Keratinocyte (primary cell): ENCODE measurements at regions not wholly inside any gene's neighbourhood (a gene's known extent, or its start where the extent isn't known, plus 50 kb on each side); places are given as distances from the start of the nearest gene placed in this dataset.
"Not testable (repeated sequence)": the region's sequence is repeated elsewhere in the genome, so short reads cannot be mapped to it uniquely, and the experiment has no call there.

Source experiments
- DNase-seq: peaks from one replicate; pipeline ENCODE4 v3.0.0-alpha.2; 2011; ENCODE audit warnings: low read depth, missing footprints, low spot score
- FAIRE-seq: peaks from 2 replicates; lab custom pipeline; 2011; peaks lifted over from hg19 to GRCh38; lab: Jason Lieb, UNC
- H2AFZ ChIP-seq: 2 replicates; pipeline ENCODE4 v1.6.0; 2012; ENCODE audit warnings: low read length, control low read depth, inconsistent platforms; ENCODE audit not compliant: control insufficient read depth
- H3K27ac ChIP-seq: 2 replicates; pipeline ENCODE4 v1.5.1; 2011; ENCODE audit warnings: low read length; ENCODE audit not compliant: control insufficient read depth, insufficient read depth
- H3K27me3 ChIP-seq: 3 replicates; pipeline ENCODE4 v1.6.0; 2011; ENCODE audit warnings: low read length; ENCODE audit not compliant: control insufficient read depth, insufficient read depth; ENCODE audit errors: extremely low read depth
- H3K36me3 ChIP-seq, 2 experiments: 2 replicates in 1 of 2; 3 replicates in 1 of 2; pipeline ENCODE4 v1.5.1; 2011; ENCODE audit warnings: low read length in 2 of 2, mild to moderate bottlenecking in 1 of 2; ENCODE audit not compliant: control insufficient read depth in 2 of 2, insufficient read depth in 2 of 2; ENCODE audit errors: extremely low read depth in 1 of 2
- H3K4me1 ChIP-seq: 3 replicates; pipeline ENCODE4 v1.5.1; 2011; ENCODE audit warnings: low read length; ENCODE audit not compliant: control insufficient read depth, insufficient read depth; ENCODE audit errors: extremely low read depth
- H3K4me2 ChIP-seq: 3 replicates; pipeline ENCODE4 v1.6.0; 2011; ENCODE audit warnings: low read depth, low read length; ENCODE audit not compliant: control insufficient read depth, insufficient read depth; ENCODE audit errors: extremely low read depth
- H3K4me3 ChIP-seq, 3 experiments: fragments of 200-600 bp in 1 of 3; sonication (generic) in 1 of 3; 2 replicates in 2 of 3; 3 replicates in 1 of 3; pipeline ENCODE4 v1.5.1; 2011 to 2016; ENCODE audit warnings: low read length in 3 of 3, mild to moderate bottlenecking in 3 of 3, control low read depth in 2 of 3, inconsistent platforms in 1 of 3, low read depth in 1 of 3, mixed read lengths in 1 of 3, mixed run types in 1 of 3, moderate library complexity in 1 of 3; ENCODE audit not compliant: control insufficient read depth in 2 of 3, insufficient read depth in 2 of 3; ENCODE audit errors: extremely low read depth in 1 of 3
- H3K79me2 ChIP-seq: 2 replicates; pipeline ENCODE4 v1.6.0; 2012; ENCODE audit warnings: low read length; ENCODE audit not compliant: control insufficient read depth, insufficient read depth
- H3K9ac ChIP-seq: 3 replicates; pipeline ENCODE4 v1.6.0; 2011; ENCODE audit warnings: low read length; ENCODE audit not compliant: control insufficient read depth, insufficient read depth; ENCODE audit errors: extremely low read depth
- H3K9me1 ChIP-seq: 3 replicates; pipeline ENCODE4 v1.6.0; 2011; ENCODE audit warnings: low read length; ENCODE audit not compliant: control insufficient read depth, insufficient read depth; ENCODE audit errors: extremely low read depth
- H3K9me3 ChIP-seq: 2 replicates; pipeline ENCODE4 v1.5.1; 2012; ENCODE audit warnings: low read depth, low read length; ENCODE audit not compliant: control insufficient read depth
- H4K20me1 ChIP-seq: 3 replicates; pipeline ENCODE4 v1.6.0; 2011; ENCODE audit warnings: low read length; ENCODE audit not compliant: control insufficient read depth, insufficient read depth; ENCODE audit errors: extremely low read depth
- CTCF ChIP-seq, 3 experiments: IDR thresholded peaks in 1 of 3; conservative IDR thresholded peaks in 1 of 3; optimal IDR thresholded peaks in 1 of 3; 2 replicates in 2 of 3; 3 replicates in 1 of 3; pipeline versions ENCODE3 to v1.5.1; 2011; ENCODE audit warnings: low read length in 3 of 3, mild to moderate bottlenecking in 3 of 3, moderate library complexity in 2 of 3, control low read depth in 1 of 3, inconsistent platforms in 1 of 3; ENCODE audit not compliant: insufficient read depth in 2 of 3; ENCODE audit errors: extremely low read depth in 1 of 3
- EZH2 ChIP-seq: IDR thresholded peaks from one replicate; pipeline ENCODE4 v1.6.1; 2012; ENCODE audit warnings: inconsistent platforms, mild to moderate bottlenecking, low read length, moderate library complexity
- dilution Hi-C: fragments of 300-500 bp; cut with MboI; formaldehyde crosslinking; loops from one replicate; pipeline ENCODE4 v1.7.0; 2020; ENCODE audit warnings: low sequenced_read_pairs; ENCODE audit not compliant: extremely low pct_ligation_motif_present

DNA sequence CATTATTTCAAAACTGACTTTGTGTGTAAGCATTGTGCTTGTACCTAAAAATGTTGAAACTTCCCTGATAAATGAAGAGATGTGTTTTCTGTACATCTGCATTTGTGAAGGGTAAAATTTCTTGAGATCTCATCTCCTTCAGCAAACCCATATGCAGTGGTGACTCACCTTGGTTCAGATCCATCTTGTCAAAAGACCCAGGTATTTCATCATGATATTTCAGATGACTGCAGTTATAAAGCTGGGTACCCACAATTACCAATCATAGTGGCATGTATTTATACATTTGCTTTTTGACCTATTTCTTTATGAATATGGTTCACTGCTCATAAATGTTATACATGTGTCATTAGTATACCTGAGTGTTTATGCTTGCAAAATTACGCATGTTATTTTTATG, 1213.6 kb downstream of the GALC start:
- dilution Hi-C loops: no loop called here

GRCh38 chr14:86777963-86778602, 1214.9 kb downstream of the GALC start:
- dilution Hi-C loops: no loop called here
- H3K79me2 ChIP-seq: no peaks in the 10 kb centered on the region
- H3K27me3 ChIP-seq: no peaks in the 10 kb centered on the region
- H4K20me1 ChIP-seq: no peaks in the 10 kb centered on the region
- no peaks in the 10 kb centered on the region for H3K36me3 ChIP-seq
- no peak overlapping the region for H2AFZ ChIP-seq
- peaks cover 9% of the 10 kb centered on the region for H3K4me1 ChIP-seq
- no peak overlapping the region for H3K4me3 ChIP-seq
- no peak overlapping the region for H3K4me2 ChIP-seq
- H3K27ac ChIP-seq: no peak overlapping the region
- DNase-seq (no peak), FAIRE-seq (no peak)
- H3K9ac ChIP-seq: no peak overlapping the region
- TF ChIP-seq EZH2 (no peak), CTCF (optimal IDR thresholded peaks at IDR 0.05 in 1 of 3, IDR thresholded peaks at IDR 0.05 in 1 of 3, conservative IDR thresholded peaks at IDR 0.05 in 1 of 3; ENCODE audit: extremely low read depth in 1 of 3, insufficient read depth in 2 of 3, low read length in 3 of 3) (no peak)
- H3K9me3 ChIP-seq: no peaks in the 10 kb centered on the region
- no peaks in the 10 kb centered on the region for H3K9me1 ChIP-seq

More for the DNA sequence above, 1213.6 kb downstream of the GALC start:
- H3K27me3 ChIP-seq: no peaks in the 10 kb centered on the region
- H2AFZ ChIP-seq: no peak overlapping the region
- no peaks in the 10 kb centered on the region for H3K36me3 ChIP-seq
- no peaks in the 10 kb centered on the region for H4K20me1 ChIP-seq
- H3K27ac ChIP-seq: no peak overlapping the region
- H3K9me1 ChIP-seq: no peaks in the 10 kb centered on the region
- no peak overlapping the region for H3K9ac ChIP-seq
- DNase-seq: no peak
- no peak overlapping the region for H3K4me2 ChIP-seq
- H3K4me1 ChIP-seq: peaks cover 9% of the 10 kb centered on the region
- no peak overlapping the region for H3K4me3 ChIP-seq
- no peaks in the 10 kb centered on the region for H3K9me3 ChIP-seq
- no peak for FAIRE-seq
- no peaks in the 10 kb centered on the region for H3K79me2 ChIP-seq
- no peak for TF ChIP-seq EZH2

DNA sequence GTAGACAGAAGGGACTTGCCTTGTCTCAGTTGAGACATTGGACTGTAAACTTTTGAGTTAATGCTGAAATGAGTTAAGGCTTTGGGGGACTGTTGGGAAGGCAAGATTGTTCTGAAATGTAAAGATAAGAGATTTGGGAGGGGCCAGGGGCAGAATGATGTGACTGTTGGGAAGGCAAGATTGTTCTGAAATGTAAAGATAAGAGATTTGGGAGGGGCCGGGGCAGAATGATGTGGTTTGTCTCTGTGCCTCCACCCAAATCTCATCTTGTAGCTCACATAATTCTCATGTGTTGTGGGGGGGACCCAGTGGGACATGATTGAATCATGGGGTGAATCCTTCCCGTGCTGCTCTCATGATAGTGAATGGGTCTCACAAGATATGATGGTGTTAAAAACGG, 1217.1 kb downstream of the GALC start:
- dilution Hi-C loops, H3K4me3 ChIP-seq, H3K9me3 ChIP-seq, H3K79me2 ChIP-seq, DNase-seq, H3K4me1 ChIP-seq, H3K27ac ChIP-seq, H4K20me1 ChIP-seq, H3K36me3 ChIP-seq, H3K9me1 ChIP-seq, H3K27me3 ChIP-seq, H2AFZ ChIP-seq, FAIRE-seq, H3K4me2 ChIP-seq, H3K9ac ChIP-seq: not testable (repeated sequence)
